GM18907 (cell line): ENCODE measurements at regions not wholly inside any gene's neighbourhood (a gene's known extent, or its start where the extent isn't known, plus 50 kb on each side); places are given as distances from the start of the nearest gene placed in this dataset.

Source experiments
- ATAC-seq: cut with Tn5 transposase; IDR thresholded peaks from one replicate; pipeline ENCODE4 v1.9.1; 2021; ENCODE audit warnings: mild to moderate bottlenecking, moderate library complexity; ENCODE audit not compliant: unreplicated experiment

GRCh38 chr13:22463089-22463488 is 717.7 kb upstream of the SGCG start:
- no peak for ATAC-seq

DNA sequence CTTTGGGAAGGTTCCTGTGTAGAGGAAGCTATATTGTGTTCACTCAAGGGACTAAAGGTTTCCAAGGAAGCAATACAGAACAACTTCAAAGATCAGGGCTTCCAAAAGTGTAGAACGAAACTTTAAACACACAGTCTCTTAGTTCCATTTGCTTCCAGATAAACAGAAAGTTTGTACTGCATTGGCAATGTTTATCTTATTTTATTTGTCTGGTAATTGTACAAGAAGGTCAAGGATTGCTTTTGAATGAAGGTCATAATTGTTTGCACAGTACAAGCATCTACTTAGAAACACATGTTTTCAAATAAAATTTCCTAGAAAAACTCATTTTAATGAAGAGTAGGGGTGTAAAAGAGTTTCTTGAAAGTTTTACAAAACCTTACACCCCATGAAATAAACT is 712.7 kb upstream of the SGCG start:
- ATAC-seq: no peak

DNA sequence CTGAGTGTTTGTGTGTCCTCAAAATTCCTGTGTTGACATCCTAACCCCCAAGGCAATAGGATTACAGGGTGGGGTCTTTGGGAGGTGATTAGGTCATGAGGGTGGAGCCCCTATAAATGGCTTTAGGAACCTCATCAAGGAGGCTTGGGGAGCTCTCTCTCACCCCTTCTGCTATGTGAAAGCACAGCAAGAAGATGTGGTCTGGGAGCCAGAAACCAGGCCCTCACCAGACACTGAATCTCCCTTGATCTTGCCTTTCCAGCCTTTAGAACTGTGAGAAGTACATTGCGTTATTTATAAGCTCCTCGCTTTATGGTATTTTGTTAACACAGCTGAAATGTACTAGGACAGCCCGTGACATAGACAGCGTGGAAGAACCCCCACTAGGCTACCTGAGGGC is 712.0 kb upstream of the SGCG start:
- ATAC-seq: no peak

DNA sequence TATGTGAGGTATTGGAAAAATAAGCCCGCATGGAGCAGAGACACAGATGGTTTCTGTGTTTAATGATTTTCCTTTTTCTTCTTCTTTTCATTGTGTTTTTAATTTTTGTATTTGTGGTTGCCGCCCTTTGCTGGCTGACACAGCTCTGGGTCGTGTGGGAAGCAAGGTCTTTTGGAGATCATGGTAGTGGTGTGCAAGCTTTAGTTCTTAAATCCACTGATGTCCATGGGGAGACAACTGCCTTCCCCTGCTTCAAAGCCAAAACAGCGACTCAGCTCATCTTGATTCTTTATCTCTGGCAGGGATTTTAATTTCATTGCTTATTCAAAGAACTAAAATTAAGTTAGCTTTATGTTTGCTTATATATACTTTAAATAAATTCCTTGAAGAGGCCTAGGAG is 711.3 kb upstream of the SGCG start:
- no peak for ATAC-seq

GRCh38 chr13:22470075-22470474 is 710.7 kb upstream of the SGCG start:
- no peak for ATAC-seq

GRCh38 chr13:22482496-22483000 is 698.2 kb upstream of the SGCG start:
- no peak for ATAC-seq

DNA sequence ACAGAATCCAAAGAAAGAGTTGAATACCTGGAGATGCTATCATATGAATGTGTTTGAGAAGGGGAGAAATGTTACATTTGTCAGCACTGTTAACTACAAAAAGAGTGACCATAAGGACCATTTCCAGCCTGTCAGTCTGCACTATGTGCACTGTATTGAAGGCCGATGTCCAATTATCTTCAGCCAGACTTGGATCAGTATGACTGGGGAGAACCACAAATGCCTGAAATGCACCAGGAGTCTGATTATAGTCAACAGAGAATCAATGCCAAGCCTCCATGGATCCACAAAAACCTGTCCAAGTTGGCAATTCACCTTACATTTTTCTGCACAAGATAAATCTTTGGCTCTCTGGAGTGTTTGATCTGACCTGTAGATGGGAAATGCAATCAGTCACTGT is 697.5 kb upstream of the SGCG start:
- ATAC-seq: no peak

GRCh38 chr13:22486490-22486889 is 694.3 kb upstream of the SGCG start:
- no peak for ATAC-seq

DNA sequence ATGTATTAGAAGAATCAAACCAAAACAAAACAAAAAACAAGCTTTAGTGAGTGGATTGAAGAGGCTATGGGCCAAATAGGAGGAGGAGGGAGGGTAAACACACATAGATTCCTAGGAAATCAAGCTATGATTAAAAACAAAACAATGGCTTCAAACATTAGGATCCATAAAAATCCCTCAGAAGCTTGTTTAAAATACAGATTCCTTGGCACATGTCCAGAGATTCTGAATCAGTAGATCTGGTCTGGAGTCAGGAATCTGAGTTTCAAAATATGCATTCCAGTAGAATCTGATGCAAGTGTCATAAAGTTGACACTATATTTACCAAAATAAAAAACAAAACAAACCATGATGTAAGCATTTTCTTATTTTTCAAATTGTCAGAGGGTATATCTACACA is 692.8 kb upstream of the SGCG start:
- ATAC-seq: no peak

DNA sequence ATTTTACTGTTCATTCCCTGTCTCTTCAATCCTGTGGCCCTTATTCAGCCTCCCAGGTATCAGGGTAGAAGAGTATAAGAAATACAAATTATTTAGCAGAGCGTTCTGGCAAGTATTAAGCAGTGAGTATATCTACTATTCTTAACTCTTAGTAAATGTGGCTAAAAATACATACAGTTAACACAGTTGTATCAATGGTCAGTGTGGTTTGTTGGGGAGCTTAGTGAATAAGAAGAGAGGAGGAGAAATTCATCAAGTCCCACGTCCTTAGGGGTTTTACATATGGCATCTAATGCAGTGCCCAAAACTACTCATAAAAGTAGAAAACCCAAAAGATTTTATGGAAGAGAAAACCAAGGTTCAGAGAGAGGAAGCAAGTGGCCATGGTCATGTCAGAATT is 691.0 kb upstream of the SGCG start:
- no peak for ATAC-seq

- no peak for ATAC-seq
Observed at GRCh38 chr13:22495819-22496218, 685.0 kb upstream of the SGCG start.

DNA sequence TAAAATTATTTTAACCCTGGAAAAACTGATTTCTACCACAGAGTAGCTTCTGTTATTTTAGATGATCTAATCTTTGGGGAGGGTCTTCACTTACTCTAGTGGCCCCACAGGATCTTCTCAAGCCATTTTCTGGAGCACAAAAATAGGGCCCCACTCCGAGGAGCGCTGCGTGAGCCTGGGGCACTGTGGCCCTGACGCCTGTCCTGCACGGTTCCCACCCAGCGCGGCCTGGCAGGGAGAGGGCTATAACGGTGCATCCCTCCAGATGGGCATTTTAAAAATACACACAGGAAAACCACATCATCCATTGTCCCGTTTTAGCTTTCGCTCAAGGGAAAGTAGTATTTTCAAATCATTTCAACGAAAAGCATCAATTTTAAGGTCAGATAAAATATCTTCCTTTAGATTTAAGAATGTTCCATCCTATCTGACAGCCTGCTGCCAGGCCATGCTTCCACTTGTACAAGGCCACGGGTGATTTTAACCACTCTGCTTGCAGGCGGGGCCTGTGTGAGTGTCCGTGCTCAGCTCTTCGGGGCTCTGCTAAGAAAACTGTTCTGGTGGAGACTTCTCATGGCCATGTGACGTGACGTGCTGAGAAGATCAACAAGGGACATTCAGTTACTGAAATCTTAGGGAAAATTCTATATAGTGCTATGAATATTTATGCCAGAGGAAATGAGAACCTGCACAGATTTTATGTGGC is 683.8 kb upstream of the SGCG start:
- no peak for ATAC-seq

DNA sequence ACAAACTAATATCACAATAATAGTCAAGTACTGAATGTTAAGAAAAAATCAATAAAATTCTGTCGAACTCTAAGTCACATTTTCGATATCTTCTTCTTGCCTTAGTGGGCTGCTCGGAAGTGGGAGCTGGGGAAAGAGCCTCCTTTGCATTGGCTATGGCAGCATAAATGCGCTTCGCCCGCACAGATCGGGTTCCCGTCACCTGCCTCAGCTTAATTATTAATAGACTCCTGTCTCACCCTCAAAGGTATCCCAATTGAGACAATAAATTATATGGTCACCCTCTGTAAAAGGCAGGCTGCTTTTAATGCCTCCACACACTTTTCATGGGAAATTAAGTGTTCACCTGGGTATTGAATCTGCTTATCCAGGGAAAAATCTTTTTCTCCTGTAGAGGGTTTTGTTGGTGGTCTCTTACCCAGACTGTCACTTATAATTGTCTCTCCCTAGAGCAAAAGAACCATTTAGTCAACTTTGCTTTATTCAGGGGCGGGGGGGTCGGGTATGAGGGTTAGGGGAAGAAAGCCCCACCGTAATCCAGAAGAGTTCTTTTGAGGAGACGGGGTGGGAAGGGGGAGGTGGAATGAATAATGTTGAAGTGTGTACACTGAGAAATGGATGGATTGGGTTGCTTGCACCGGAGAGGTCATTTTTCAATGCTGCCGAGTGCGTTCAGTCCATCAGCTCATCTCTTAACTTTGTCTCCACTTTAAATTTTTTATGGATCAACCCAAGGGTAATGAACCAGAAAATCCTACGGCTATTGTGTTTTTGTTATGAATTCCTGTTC is 682.6 kb upstream of the SGCG start:
- no peak for ATAC-seq

- no peak for ATAC-seq
Observed at GRCh38 chr13:22499919-22500318, 680.9 kb upstream of the SGCG start.

GRCh38 chr13:22505489-22505888 is 675.3 kb upstream of the SGCG start:
- ATAC-seq: no peak

- no peak for ATAC-seq
Observed at GRCh38 chr13:22506096-22506691, 674.6 kb upstream of the SGCG start.

DNA sequence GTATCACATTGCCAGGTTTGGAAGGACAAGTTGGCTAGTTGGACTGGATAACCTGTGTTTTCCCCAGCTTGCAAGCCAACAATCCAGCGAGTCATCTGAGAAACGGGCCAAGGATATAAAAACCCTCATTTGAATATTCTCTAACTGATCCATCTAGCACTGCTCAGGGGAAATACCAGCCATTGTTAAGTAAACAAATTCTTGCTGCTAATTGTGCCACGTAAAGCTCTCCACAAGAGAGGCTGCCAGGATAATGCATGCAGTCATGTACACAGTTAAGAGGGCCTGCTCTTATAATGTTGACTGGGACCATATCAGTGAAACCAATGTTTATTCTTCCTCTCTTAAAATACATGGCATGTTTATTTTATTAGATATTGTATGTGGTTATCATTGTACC is 663.2 kb upstream of the SGCG start:
- no peak for ATAC-seq

- ATAC-seq: no peak
Observed at GRCh38 chr13:22536851-22537250, 643.9 kb upstream of the SGCG start.

GRCh38 chr13:22538400-22538799 is 642.4 kb upstream of the SGCG start:
- ATAC-seq: no peak

- no peak for ATAC-seq
Observed at GRCh38 chr13:22549126-22549525, 631.7 kb upstream of the SGCG start.

GRCh38 chr13:22561581-22561980 is 619.2 kb upstream of the SGCG start:
- no peak for ATAC-seq

DNA sequence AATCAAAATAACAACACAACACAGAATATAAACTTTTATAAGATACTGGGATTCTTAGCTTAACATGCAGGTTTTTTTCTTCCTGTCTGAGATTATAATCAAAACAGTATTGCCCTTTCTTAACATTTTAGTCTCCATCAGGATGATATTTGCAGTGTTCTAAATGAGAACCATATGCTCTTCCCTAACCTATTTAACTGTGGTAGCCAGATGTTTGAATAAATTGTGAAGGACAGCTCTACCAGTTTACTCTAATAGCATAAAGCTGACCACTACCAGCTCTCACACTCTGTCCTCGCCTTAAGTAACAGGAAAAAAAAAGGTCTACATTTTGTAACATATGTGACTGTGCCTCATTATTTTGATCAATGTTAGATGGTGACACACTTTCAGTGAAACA is 618.7 kb upstream of the SGCG start:
- ATAC-seq: no peak
